Smooth muscle cell (in vitro differentiated cells): ENCODE measurements at regions not wholly inside any gene's neighbourhood (a gene's known extent, or its start where the extent isn't known, plus 50 kb on each side); places are given as distances from the start of the nearest gene placed in this dataset.
A peak's percentile ranks its signal among the peaks of the same experiment; 100 is the strongest.

Experiments
- DNase-seq: peaks from one replicate; lab custom pipeline; 2025; ENCODE audit not compliant: unreplicated experiment; lab: John Stamatoyannopoulos, UW
- H2AFZ ChIP-seq: fragments of 200-600 bp; sonication (generic); 2 replicates; pipeline ENCODE4 v1.6.0; 2016; ENCODE audit warnings: antibody characterized with exemption, low read depth, mild to moderate bottlenecking
- H3F3A ChIP-seq: fragments of 200-600 bp; sonication (generic); 2 replicates; pipeline ENCODE4 v1.6.0; 2017; ENCODE audit warnings: antibody characterized with exemption, low read depth
- H3K27ac ChIP-seq: fragments of 200-600 bp; sonication (generic); 2 replicates; pipeline ENCODE4 v1.5.1; 2016; ENCODE audit warnings: low read depth, mild to moderate bottlenecking
- H3K27me3 ChIP-seq: fragments of 200-600 bp; sonication (generic); 2 replicates; pipeline ENCODE4 v1.6.1; 2016; ENCODE audit warnings: low read depth, mild to moderate bottlenecking
- H3K36me3 ChIP-seq: fragments of 200-600 bp; sonication (generic); 2 replicates; pipeline ENCODE4 v1.5.1; 2016; ENCODE audit warnings: low read depth
- H3K4me1 ChIP-seq: fragments of 200-600 bp; sonication (generic); 2 replicates; pipeline ENCODE4 v1.5.1; 2016; ENCODE audit warnings: low read depth
- H3K4me2 ChIP-seq: fragments of 200-600 bp; sonication (generic); 2 replicates; pipeline ENCODE4 v1.6.0; 2016; ENCODE audit warnings: mild to moderate bottlenecking
- H3K4me3 ChIP-seq: fragments of 200-600 bp; sonication (generic); 2 replicates; pipeline ENCODE4 v1.5.1; 2016; ENCODE audit warnings: mild to moderate bottlenecking
- H3K79me2 ChIP-seq: fragments of 200-600 bp; sonication (generic); 2 replicates; pipeline ENCODE4 v1.6.0; 2016; ENCODE audit warnings: low read depth, mild to moderate bottlenecking
- H3K9ac ChIP-seq: fragments of 200-600 bp; sonication (generic); 2 replicates; pipeline ENCODE4 v1.6.0; 2016; ENCODE audit warnings: low read depth
- H3K9me3 ChIP-seq: fragments of 200-600 bp; sonication (generic); replicated peaks from 2 replicates; pipeline ENCODE4 v1.5.1; 2016; ENCODE audit warnings: low read depth
- H4K20me1 ChIP-seq: fragments of 200-600 bp; sonication (generic); 2 replicates; pipeline ENCODE4 v1.6.0; 2016; ENCODE audit warnings: low read depth
- WGBS: methylation state at CpG from one replicate; pipeline ENCODE4 v1.1.7; 2016; ENCODE audit warnings: low lambda C conversion rate; 5-methylcytosine and 5-hydroxymethylcytosine counted together
- TF ChIP-seq, protein P1 (sequence below): fragments of 200-600 bp; sonication (generic); IDR thresholded peaks from 2 replicates; pipeline ENCODE4 v1.5.1; 2017; ENCODE audit warnings: borderline replicate concordance, mild to moderate bottlenecking, antibody characterized with exemption; ENCODE audit not compliant: insufficient read depth, poor library complexity, severe bottlenecking

DNA sequence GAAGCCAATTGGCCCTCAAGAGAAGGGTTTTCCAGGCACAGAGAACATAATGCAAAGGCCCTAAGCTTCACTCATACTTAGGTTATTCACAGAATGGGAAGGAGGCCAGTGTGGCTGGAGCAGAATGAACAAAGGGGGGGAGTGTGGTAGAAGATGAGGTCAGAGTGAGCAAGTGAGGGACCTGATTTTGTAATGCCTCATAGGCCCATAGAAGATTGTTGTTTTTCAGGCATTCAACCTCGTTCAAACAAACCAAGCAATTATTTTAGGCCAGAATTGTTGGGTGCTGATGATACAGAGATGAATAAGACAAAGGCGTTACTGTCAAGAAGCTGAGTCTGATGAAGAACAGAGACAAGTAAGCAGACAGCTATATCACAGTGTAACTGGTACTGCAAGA is 54.5 kb upstream of the RAP1A start:
- peaks cover 8% of the 10 kb centered on the region for H3F3A ChIP-seq
- no peak overlapping the region for H3K4me3 ChIP-seq
- H3K27me3 ChIP-seq: no peaks in the 10 kb centered on the region
- no peaks in the 10 kb centered on the region for H4K20me1 ChIP-seq
- 13% methylated on average over 2 of the region's 2 CpGs for WGBS
- TF ChIP-seq, protein P1, sequence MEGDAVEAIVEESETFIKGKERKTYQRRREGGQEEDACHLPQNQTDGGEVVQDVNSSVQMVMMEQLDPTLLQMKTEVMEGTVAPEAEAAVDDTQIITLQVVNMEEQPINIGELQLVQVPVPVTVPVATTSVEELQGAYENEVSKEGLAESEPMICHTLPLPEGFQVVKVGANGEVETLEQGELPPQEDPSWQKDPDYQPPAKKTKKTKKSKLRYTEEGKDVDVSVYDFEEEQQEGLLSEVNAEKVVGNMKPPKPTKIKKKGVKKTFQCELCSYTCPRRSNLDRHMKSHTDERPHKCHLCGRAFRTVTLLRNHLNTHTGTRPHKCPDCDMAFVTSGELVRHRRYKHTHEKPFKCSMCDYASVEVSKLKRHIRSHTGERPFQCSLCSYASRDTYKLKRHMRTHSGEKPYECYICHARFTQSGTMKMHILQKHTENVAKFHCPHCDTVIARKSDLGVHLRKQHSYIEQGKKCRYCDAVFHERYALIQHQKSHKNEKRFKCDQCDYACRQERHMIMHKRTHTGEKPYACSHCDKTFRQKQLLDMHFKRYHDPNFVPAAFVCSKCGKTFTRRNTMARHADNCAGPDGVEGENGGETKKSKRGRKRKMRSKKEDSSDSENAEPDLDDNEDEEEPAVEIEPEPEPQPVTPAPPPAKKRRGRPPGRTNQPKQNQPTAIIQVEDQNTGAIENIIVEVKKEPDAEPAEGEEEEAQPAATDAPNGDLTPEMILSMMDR: no peak
- H3K27ac ChIP-seq: peak overlapping the region; percentile 72
- H3K9ac ChIP-seq: no peak overlapping the region
- no peaks in the 10 kb centered on the region for H3K4me1 ChIP-seq
- H3K36me3 ChIP-seq: no peaks in the 10 kb centered on the region
- no peak overlapping the region for H3K4me2 ChIP-seq
- H2AFZ ChIP-seq: no peak overlapping the region
- DNase-seq: no peak
- no peaks in the 10 kb centered on the region for H3K9me3 ChIP-seq
- H3K79me2 ChIP-seq: no peaks in the 10 kb centered on the region

DNA sequence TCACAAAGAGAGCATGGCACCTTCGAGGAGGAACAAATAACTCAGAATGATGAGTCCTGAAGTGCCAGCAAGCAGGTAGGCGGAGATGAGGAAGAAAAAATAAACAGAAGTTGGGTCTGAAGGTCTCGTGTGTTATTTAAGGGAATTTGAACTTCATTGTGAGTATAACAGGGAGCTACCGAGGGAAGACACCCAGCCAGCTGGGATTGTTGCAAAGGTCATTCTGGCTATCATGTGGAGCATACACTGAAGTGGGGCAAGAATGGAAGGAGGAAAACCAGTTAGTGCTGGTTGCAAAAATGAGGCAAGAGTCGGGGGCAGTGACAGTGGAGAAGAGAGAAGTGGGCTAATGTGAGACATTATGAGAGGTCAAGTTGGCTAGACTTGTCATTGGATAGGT is 53.6 kb upstream of the RAP1A start:
- DNase-seq: no peak

DNA sequence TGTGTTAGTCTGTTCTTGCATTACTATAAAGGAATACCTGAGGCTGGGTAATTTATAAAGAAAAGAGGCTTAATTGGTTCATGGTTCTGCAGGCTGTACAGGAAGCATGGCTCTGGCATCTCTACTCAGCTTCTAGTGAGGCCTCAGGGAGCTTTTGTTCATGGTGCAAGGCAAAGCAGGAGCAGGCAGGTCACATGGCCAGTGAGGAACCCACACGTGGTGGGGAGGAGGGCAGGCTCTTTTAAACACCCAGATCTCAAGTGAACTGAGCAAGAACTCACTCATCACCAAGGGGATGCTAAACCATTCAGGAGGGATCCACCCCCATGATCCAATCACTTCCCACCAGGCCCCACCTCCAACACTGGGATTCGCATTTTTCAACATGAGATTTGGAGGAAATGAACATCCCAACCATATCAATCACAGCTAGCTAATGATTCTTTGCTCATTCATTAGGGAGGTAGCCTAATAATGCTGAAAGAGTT is 51.4 kb upstream of the RAP1A start:
- 72% methylated on average over 2 of the region's 2 CpGs for WGBS

More for the DNA sequence above, 53.6 kb upstream of the RAP1A start:
- H3K36me3 ChIP-seq: no peaks in the 10 kb centered on the region
- no peaks in the 10 kb centered on the region for H3K27me3 ChIP-seq
- TF ChIP-seq, protein P1: no peak
- WGBS: 77% methylated on average over 5 of the region's 5 CpGs
- H3F3A ChIP-seq: peaks cover 8% of the 10 kb centered on the region
- no peaks in the 10 kb centered on the region for H3K9me3 ChIP-seq
- H3K4me2 ChIP-seq: no peak overlapping the region
- H3K4me3 ChIP-seq: no peak overlapping the region
- H2AFZ ChIP-seq: no peak overlapping the region
- H4K20me1 ChIP-seq: no peaks in the 10 kb centered on the region
- no peaks in the 10 kb centered on the region for H3K79me2 ChIP-seq
- no peak overlapping the region for H3K9ac ChIP-seq
- peaks cover under 1% of the 10 kb centered on the region for H3K4me1 ChIP-seq
- H3K27ac ChIP-seq: peak overlapping the region; percentile 72

More for the DNA sequence above, 51.4 kb upstream of the RAP1A start:
- Histone ChIP-seq H3K4me2 (no peak overlapping the region), H3K36me3 (no peaks in the 10 kb centered on the region), H2AFZ (no peak overlapping the region), H3K27ac (no peak overlapping the region), H3K4me1 (peaks cover 17% of the 10 kb centered on the region), H3K9ac (no peak overlapping the region), H3K9me3 (no peaks in the 10 kb centered on the region), H3K27me3 (no peaks in the 10 kb centered on the region), H4K20me1 (no peaks in the 10 kb centered on the region), H3K4me3 (no peak overlapping the region), H3F3A (peaks cover 8% of the 10 kb centered on the region), H3K79me2 (no peaks in the 10 kb centered on the region)
- DNase-seq: no peak
- TF ChIP-seq, protein P1: no peak
